Tibial nerve (tissue), 3 donors: ENCODE measurements at regions not wholly inside any gene's neighbourhood (a gene's known extent, or its start where the extent isn't known, plus 50 kb on each side); places are given as distances from the start of the nearest gene placed in this dataset.

Experiments
- CTCF ChIP-seq, 5 experiments: fragments of 200-600 bp in 3 of 5; fragments of 450-650 bp in 2 of 5; sonication (generic) in 3 of 5; IDR thresholded peaks; one replicate each; pipeline ENCODE4 v1.5.1; 2016 to 2019; ENCODE audit warnings: antibody characterized with exemption in 5 of 5, mild to moderate bottlenecking in 3 of 5, moderate library complexity in 2 of 5
- POLR2A ChIP-seq, 2 donors: fragments of 450-650 bp; IDR thresholded peaks; one replicate each; pipeline ENCODE4 v1.6.1; 2017; ENCODE audit warnings: antibody characterized with exemption in 2 of 2, mild to moderate bottlenecking in 2 of 2, moderate library complexity in 2 of 2

GRCh38 chr3:1535361-1535760 is 442.5 kb downstream of the CNTN6 start:
- TF ChIP-seq CTCF (IDR thresholded peaks at IDR 0.05) (no peak), POLR2A (IDR thresholded peaks at IDR 0.05) (no peak)
